ENCODE measurements at regions not wholly inside any gene's neighbourhood (a gene's known extent, or its start where the extent isn't known, plus 50 kb on each side); places are given as distances from the start of the nearest gene placed in this dataset.

- Histone ChIP-seq H3K9me3 (replicated peaks in 1 of 3) (no peaks in the 10 kb centered on the region), H3K4me1 (replicated peaks in 1 of 2) (no peaks in the 10 kb centered on the region), H3K36me3 (replicated peaks in 1 of 2) (no peaks in the 10 kb centered on the region), H3K27ac (no peak overlapping the region), H3K27me3 (no peaks in the 10 kb centered on the region), H3K4me3 (no peak overlapping the region)
- no peak for DNase-seq
- WGBS, 4 donors, result 66 to 81% (median 78%) methylated on average over 2 of the region's 2 CpGs
- TF ChIP-seq POLR2A (IDR thresholded peaks at IDR 0.05) (no peak), CTCF (IDR thresholded peaks at IDR 0.05) (no peak)
- intact Hi-C loops (cut with DNase I), result no loop called here
These were observed 141.8 kb upstream of the CFAP20DC start for GRCh38 chr3:59191651-59192050.

GRCh38 chr3:59189939-59190338 is 140.1 kb upstream of the CFAP20DC start:
- Histone ChIP-seq H3K9me3 (replicated peaks in 1 of 3) (no peaks in the 10 kb centered on the region), H3K4me3 (no peak overlapping the region), H3K27me3 (no peaks in the 10 kb centered on the region), H3K36me3 (replicated peaks in 1 of 2) (no peaks in the 10 kb centered on the region), H3K4me1 (replicated peaks in 1 of 2) (peaks cover 0 to 10% of the 10 kb centered on the region in 2 donors), H3K27ac (no peak overlapping the region)
- 76 to 85% (median 82%) methylated on average over 5 of the region's 5 CpGs for WGBS, 4 donors
- TF ChIP-seq POLR2A (IDR thresholded peaks at IDR 0.05) (no peak), CTCF (IDR thresholded peaks at IDR 0.05) (no peak)
- DNase-seq, result no peak
- intact Hi-C loops (cut with DNase I), result no loop called here

- Histone ChIP-seq H3K36me3 (replicated peaks in 1 of 2) (no peaks in the 10 kb centered on the region), H3K4me1 (replicated peaks in 1 of 2) (peaks cover 0 to 10% of the 10 kb centered on the region in 2 donors), H3K4me3 (no peak overlapping the region), H3K9me3 (replicated peaks in 1 of 3) (no peaks in the 10 kb centered on the region), H3K27ac (no peak overlapping the region), H3K27me3 (no peaks in the 10 kb centered on the region)
- intact Hi-C loops (cut with DNase I), result no loop called here
- WGBS, 4 donors, result 71 to 83% (median 73%) methylated on average over 4 of the region's 4 CpGs
- DNase-seq, result no peak
- no peak for TF ChIP-seq POLR2A (IDR thresholded peaks at IDR 0.05)
- no peak for TF ChIP-seq CTCF (IDR thresholded peaks at IDR 0.05)
These were observed 139.7 kb upstream of the CFAP20DC start for GRCh38 chr3:59189526-59189925.

GRCh38 chr3:59186725-59187124 is 136.9 kb upstream of the CFAP20DC start:
- intact Hi-C loops (cut with DNase I), result no loop called here

More at GRCh38 chr3:59186725-59187124, 136.9 kb upstream of the CFAP20DC start:
- 73 to 96% (median 86%) methylated on average over 1 of the region's 1 CpG for whole genome bisulfite sequencing, 4 donors
- H3K36me3 ChIP-seq (replicated peaks in 1 of 2), result no peaks in the 10 kb centered on the region
- no peaks in the 10 kb centered on the region for H3K9me3 ChIP-seq (replicated peaks in 1 of 3)
- no peak for DNase-seq
- H3K27ac ChIP-seq, result no peak overlapping the region
- H3K27me3 ChIP-seq, result no peaks in the 10 kb centered on the region
- TF ChIP-seq POLR2A (IDR thresholded peaks at IDR 0.05) (no peak), CTCF (IDR thresholded peaks at IDR 0.05) (no peak)
- peaks cover 0 to 10% of the 10 kb centered on the region in 2 donors for H3K4me1 ChIP-seq (replicated peaks in 1 of 2)
- H3K4me3 ChIP-seq, result no peak overlapping the region
